Mammary epithelial cell (primary cell): ENCODE measurements at regions not wholly inside any gene's neighbourhood (a gene's known extent, or its start where the extent isn't known, plus 50 kb on each side); places are given as distances from the start of the nearest gene placed in this dataset.

ENCODE experiments used
- CTCF ChIP-seq, 2 donors: IDR thresholded peaks in 1 of 2; conservative IDR thresholded peaks in 1 of 2; 2 replicates each; pipeline ENCODE4 v1.5.1; 2011 to 2012; ENCODE audit warnings: inconsistent platforms in 2 of 2, low read length in 2 of 2, mild to moderate bottlenecking in 2 of 2, control low read depth in 1 of 2, low read depth in 1 of 2; ENCODE audit not compliant: insufficient read depth in 1 of 2; ENCODE audit errors: extremely low read depth in 1 of 2
- EZH2 ChIP-seq: IDR thresholded peaks from 2 replicates; pipeline ENCODE4 v1.6.1; 2012; ENCODE audit warnings: low read length, inconsistent platforms, borderline replicate concordance

DNA sequence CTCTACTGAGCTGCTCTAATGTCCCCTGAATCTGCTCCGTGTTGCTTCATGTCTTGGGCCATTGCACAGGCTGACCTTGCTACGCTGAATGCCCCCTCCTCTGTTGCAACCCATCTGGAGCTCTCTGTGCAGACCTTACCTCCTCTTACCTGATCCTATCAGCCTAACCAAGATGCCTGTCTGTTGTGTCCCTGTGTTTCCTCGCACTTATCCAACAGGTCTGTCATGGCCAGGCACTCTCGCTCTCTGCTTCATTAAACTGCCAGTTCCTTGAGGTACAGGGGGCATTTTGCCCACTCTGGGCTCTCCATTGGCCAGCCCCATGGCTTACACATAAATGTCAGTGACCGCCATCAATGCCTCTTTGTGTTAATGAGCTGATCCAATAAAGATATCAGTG is 277.7 kb upstream of the TSHZ3 start:
- TF ChIP-seq CTCF (conservative IDR thresholded peaks at IDR 0.05 in 1 of 2, IDR thresholded peaks at IDR 0.05 in 1 of 2; ENCODE audit: extremely low read depth in 1 of 2, insufficient read depth in 1 of 2, low read depth in 1 of 2, low read length in 2 of 2) (no peak), EZH2 (no peak)
